ENCODE measurements at regions not wholly inside any gene's neighbourhood (a gene's known extent, or its start where the extent isn't known, plus 50 kb on each side); places are given as distances from the start of the nearest gene placed in this dataset.

DNA sequence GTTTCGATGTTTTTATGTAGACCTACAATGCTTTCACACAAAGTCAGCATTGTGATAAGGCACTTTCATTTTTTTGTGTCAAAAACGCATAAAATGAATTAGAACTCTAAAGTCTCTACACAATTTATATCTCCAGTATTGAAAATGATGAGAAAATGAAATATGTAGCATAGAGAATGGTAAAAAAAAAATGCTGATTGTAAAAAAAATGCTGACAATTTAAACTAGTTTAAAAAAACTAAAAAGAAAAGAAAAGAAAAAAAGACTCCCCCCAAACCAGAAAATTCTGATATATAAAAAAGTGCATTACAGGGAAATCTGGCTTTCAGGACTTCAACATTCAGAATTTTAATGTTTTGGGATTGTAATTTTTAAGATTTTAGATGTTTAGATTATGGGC, 148.1 kb downstream of the FZD1 start:
- Histone ChIP-seq H3K4me3 (ENCODE audit: low read length) (no peak overlapping the region), H3K27me3 (ENCODE audit: control insufficient read depth in 1 of 2, insufficient read depth in 2 of 2, low read length in 2 of 2) (no peaks in the 10 kb centered on the region), H3K9me3 (ENCODE audit: control insufficient read depth in 1 of 2, insufficient read depth in 1 of 2, low read length in 2 of 2) (no peaks in the 10 kb centered on the region), H3K36me3 (ENCODE audit: insufficient read depth, low read length) (no peaks in the 10 kb centered on the region), H3K27ac (ENCODE audit: low read depth in 1 of 2, low read length in 2 of 2) (no peak overlapping the region), H3K4me1 (ENCODE audit: insufficient read depth, low read length) (no peaks in the 10 kb centered on the region)
- POLR2A ChIA-PET = no interaction called here
- Mint-ChIP-seq H3K4me3 (no peak overlapping the region), H3K27me3 (no peaks in the 10 kb centered on the region), H3K36me3 (ENCODE audit: low read depth) (no peaks in the 10 kb centered on the region), H3K4me1 (ENCODE audit: low read depth) (no peaks in the 10 kb centered on the region), H3K27ac (no peak overlapping the region), H3K9me3 (no peaks in the 10 kb centered on the region)
- CTCF ChIA-PET = no interaction called here
- no peak for DNase-seq
- no peak for TF ChIP-seq CTCF (IDR thresholded peaks at IDR 0.05)
- intact Hi-C loops (cut with DNase I, micrococcal nuclease) = no loop called here
- ATAC-seq (ENCODE audit: poor library complexity) = no peak

- Histone ChIP-seq H3K27me3 (ENCODE audit: control insufficient read depth in 1 of 2, insufficient read depth in 2 of 2, low read length in 2 of 2) (no peaks in the 10 kb centered on the region), H3K4me3 (ENCODE audit: low read length) (no peak overlapping the region), H3K4me1 (ENCODE audit: insufficient read depth, low read length) (no peaks in the 10 kb centered on the region), H3K9me3 (ENCODE audit: control insufficient read depth in 1 of 2, insufficient read depth in 1 of 2, low read length in 2 of 2) (no peaks in the 10 kb centered on the region), H3K27ac (ENCODE audit: low read depth in 1 of 2, low read length in 2 of 2) (no peak overlapping the region), H3K36me3 (ENCODE audit: insufficient read depth, low read length) (no peaks in the 10 kb centered on the region)
- intact Hi-C loops (cut with DNase I, micrococcal nuclease) = no loop called here
- ChIA-PET CTCF (no interaction called here), POLR2A (no interaction called here)
- Mint-ChIP-seq H3K4me3 (no peak overlapping the region), H3K27me3 (no peaks in the 10 kb centered on the region), H3K4me1 (ENCODE audit: low read depth) (no peaks in the 10 kb centered on the region), H3K36me3 (ENCODE audit: low read depth) (no peaks in the 10 kb centered on the region), H3K9me3 (no peaks in the 10 kb centered on the region), H3K27ac (no peak overlapping the region)
- no peak for TF ChIP-seq CTCF (IDR thresholded peaks at IDR 0.05)
- no peak for DNase-seq
- no peak for ATAC-seq (ENCODE audit: poor library complexity)
Measured at GRCh38 chr7:91414734-91415133, 150.5 kb downstream of the FZD1 start.

- Mint-ChIP-seq H3K9me3 (no peaks in the 10 kb centered on the region), H3K27me3 (no peaks in the 10 kb centered on the region), H3K36me3 (ENCODE audit: low read depth) (no peaks in the 10 kb centered on the region), H3K27ac (no peak overlapping the region), H3K4me1 (ENCODE audit: low read depth) (no peaks in the 10 kb centered on the region), H3K4me3 (no peak overlapping the region)
- DNase-seq (no peak), ATAC-seq (ENCODE audit: poor library complexity) (no peak)
- no peaks in the 10 kb centered on the region for H3K4me1 ChIP-seq (ENCODE audit: insufficient read depth, low read length)
- ChIA-PET CTCF (no interaction called here), POLR2A (no interaction called here)
- H3K27ac ChIP-seq (ENCODE audit: low read depth in 1 of 2, low read length in 2 of 2) = no peak overlapping the region
- intact Hi-C loops (cut with DNase I, micrococcal nuclease) = no loop called here
- H3K9me3 ChIP-seq (ENCODE audit: control insufficient read depth in 1 of 2, insufficient read depth in 1 of 2, low read length in 2 of 2) = no peaks in the 10 kb centered on the region
- H3K36me3 ChIP-seq (ENCODE audit: insufficient read depth, low read length) = no peaks in the 10 kb centered on the region
- no peak for TF ChIP-seq CTCF (IDR thresholded peaks at IDR 0.05)
- H3K4me3 ChIP-seq (ENCODE audit: low read length) = no peak overlapping the region
- no peaks in the 10 kb centered on the region for H3K27me3 ChIP-seq (ENCODE audit: control insufficient read depth in 1 of 2, insufficient read depth in 2 of 2, low read length in 2 of 2)
Measured at GRCh38 chr7:91416155-91416865, 152.1 kb downstream of the FZD1 start.

Data from CD4-positive, alpha-beta T cell (primary cell).